Adrenal gland (tissue), 5 donors: ENCODE measurements at regions not wholly inside any gene's neighbourhood (a gene's known extent, or its start where the extent isn't known, plus 50 kb on each side); places are given as distances from the start of the nearest gene placed in this dataset.

Source experiments
- CTCF ChIP-seq, 6 experiments: fragments of 450-650 bp in 4 of 6; fragments of 200-600 bp in 2 of 6; sonication (generic) in 1 of 6; IDR thresholded peaks; 1 replicate in 5 of 6; 2 replicates in 1 of 6; pipeline versions ENCODE4 v1.5.1 to v1.8.0; 2016 to 2021; ENCODE audit warnings: antibody characterized with exemption in 6 of 6, mild to moderate bottlenecking in 2 of 6, moderate library complexity in 1 of 6
- POLR2A ChIP-seq, 2 donors: fragments of 450-650 bp; IDR thresholded peaks; one replicate each; pipeline ENCODE4 v1.6.1; 2017; ENCODE audit warnings: antibody characterized with exemption in 2 of 2, mild to moderate bottlenecking in 2 of 2, moderate library complexity in 1 of 2
- donor health status: DM: no; HTN: no; CAD: no.

GRCh38 chr5:31113101-31113500, 80.4 kb upstream of the CDH6 start:
- no peak for TF ChIP-seq CTCF (IDR thresholded peaks at IDR 0.05)
- no peak for TF ChIP-seq POLR2A (IDR thresholded peaks at IDR 0.05)
